ENCODE measurements at regions not wholly inside any gene's neighbourhood (a gene's known extent, or its start where the extent isn't known, plus 50 kb on each side); places are given as distances from the start of the nearest gene placed in this dataset.

DNA sequence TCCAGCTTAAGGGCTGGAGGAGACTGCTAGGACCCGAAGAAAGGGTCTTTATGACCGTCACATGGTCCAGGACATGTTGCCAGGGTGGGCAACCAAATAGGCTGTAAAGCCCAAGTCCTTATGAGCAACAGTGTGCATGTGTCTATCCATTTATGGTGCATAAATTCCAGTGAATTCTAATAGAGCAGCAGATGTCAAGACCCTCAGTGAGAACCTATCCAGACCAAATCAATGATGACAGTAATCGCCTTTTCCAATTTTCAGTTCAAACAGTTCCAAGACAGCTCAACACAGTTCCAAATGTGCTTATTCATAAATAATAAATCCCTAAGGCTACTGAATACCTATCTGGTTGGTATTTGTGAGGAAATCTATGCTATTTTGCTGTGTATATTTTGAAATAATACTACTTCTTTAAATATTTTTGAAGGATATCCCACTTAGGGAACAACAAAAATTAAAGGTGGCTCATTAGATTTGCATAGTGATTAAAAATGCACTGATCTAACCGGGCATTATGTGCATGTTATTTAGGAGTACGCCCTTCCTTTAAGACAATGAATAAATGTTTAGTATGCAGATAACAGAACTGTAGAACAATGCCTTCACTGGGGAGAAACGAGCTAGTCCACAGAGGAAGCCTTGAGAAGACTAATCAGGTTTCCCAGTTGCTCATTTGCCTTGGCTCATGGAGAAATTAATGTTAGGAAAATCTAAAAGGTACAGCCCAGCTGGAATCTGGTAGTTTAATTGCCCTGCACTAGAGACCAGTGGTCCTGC, 519.5 kb upstream of the CHAC2 start:
- TF ChIP-seq, protein P1, sequence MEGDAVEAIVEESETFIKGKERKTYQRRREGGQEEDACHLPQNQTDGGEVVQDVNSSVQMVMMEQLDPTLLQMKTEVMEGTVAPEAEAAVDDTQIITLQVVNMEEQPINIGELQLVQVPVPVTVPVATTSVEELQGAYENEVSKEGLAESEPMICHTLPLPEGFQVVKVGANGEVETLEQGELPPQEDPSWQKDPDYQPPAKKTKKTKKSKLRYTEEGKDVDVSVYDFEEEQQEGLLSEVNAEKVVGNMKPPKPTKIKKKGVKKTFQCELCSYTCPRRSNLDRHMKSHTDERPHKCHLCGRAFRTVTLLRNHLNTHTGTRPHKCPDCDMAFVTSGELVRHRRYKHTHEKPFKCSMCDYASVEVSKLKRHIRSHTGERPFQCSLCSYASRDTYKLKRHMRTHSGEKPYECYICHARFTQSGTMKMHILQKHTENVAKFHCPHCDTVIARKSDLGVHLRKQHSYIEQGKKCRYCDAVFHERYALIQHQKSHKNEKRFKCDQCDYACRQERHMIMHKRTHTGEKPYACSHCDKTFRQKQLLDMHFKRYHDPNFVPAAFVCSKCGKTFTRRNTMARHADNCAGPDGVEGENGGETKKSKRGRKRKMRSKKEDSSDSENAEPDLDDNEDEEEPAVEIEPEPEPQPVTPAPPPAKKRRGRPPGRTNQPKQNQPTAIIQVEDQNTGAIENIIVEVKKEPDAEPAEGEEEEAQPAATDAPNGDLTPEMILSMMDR (IDR thresholded peaks at IDR 0.05; ENCODE audit: low read depth, low read length), result no peak
- CTCF ChIA-PET, result no interaction called here

DNA sequence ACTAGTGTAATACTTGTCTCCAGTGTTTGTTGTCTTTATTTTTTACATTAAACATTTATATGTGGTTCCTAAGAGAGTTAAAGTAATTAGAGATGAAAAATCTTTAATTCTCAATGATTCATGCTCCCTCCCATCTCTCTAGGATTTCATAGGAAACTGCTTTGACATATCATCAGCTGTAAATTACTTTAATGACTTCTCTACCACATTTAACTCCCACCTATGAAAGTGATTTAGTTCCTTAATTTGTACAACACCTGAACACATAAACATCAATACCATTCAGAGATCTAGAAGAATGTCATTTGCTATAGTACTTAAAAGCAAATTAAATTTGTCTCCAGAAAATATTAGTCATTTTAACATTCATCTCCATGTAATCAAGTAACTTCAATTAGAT, 524.2 kb upstream of the CHAC2 start:
- Histone ChIP-seq H3K9me3 (ENCODE audit: control insufficient read depth, insufficient read depth, low read length) (no peaks in the 10 kb centered on the region), H3K4me3 (ENCODE audit: low read depth, low read length) (no peak overlapping the region), H3K27ac (ENCODE audit: low read depth, low read length) (no peak overlapping the region), H3K27me3 (ENCODE audit: control insufficient read depth, insufficient read depth, low read length) (no peaks in the 10 kb centered on the region)
- TF ChIP-seq, protein P1 (IDR thresholded peaks at IDR 0.05; ENCODE audit: low read depth, low read length), result no peak
- CTCF ChIA-PET, result interaction anchor here (0.6 kb wide), 1 partner anchor 12 kb away, joined by 4 read pairs; no protein-coding TSS in a partner anchor
- POLR2A ChIA-PET, result no interaction called here
- DNase-seq (ENCODE audit: low read depth, low spot score), result no peak

More for the DNA sequence above, 519.5 kb upstream of the CHAC2 start:
- no peak for DNase-seq (ENCODE audit: low read depth, low spot score)
- no peaks in the 10 kb centered on the region for H3K9me3 ChIP-seq (ENCODE audit: control insufficient read depth, insufficient read depth, low read length)
- no peak overlapping the region for H3K27ac ChIP-seq (ENCODE audit: low read depth, low read length)
- POLR2A ChIA-PET, result no interaction called here
- H3K4me3 ChIP-seq (ENCODE audit: low read depth, low read length), result no peak overlapping the region
- H3K27me3 ChIP-seq (ENCODE audit: control insufficient read depth, insufficient read depth, low read length), result no peaks in the 10 kb centered on the region

DNA sequence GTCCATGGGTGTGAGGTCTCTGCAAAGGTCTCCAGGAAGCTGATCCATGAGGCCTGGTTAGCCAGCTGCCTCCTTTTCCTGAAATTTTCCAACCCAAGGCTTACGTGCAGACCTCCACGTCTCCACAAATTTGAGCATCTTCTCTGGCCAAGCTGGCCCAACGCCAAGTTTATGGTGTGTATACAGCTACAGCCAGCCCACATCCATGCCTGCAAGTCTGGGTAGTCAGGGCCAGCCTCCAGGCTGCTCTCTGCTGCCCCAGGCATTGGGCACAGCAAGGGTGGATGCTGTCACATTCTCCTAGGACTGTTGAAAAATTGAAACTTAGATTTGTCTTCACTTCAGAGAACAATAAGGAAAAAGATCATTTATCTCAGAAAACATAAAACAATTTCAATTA, 525.5 kb upstream of the CHAC2 start:
- DNase-seq (ENCODE audit: low read depth, low spot score), result no peak
- no peak overlapping the region for H3K4me3 ChIP-seq (ENCODE audit: low read depth, low read length)
- ChIA-PET CTCF (no interaction called here), POLR2A (interaction anchor here (0.6 kb wide), 1 partner anchor 574 kb away, joined by 3 read pairs; no protein-coding TSS in a partner anchor)
- no peak overlapping the region for H3K27ac ChIP-seq (ENCODE audit: low read depth, low read length)
- TF ChIP-seq, protein P1 (IDR thresholded peaks at IDR 0.05; ENCODE audit: low read depth, low read length), result no peak
- H3K27me3 ChIP-seq (ENCODE audit: control insufficient read depth, insufficient read depth, low read length), result no peaks in the 10 kb centered on the region
- no peaks in the 10 kb centered on the region for H3K9me3 ChIP-seq (ENCODE audit: control insufficient read depth, insufficient read depth, low read length)

DNA sequence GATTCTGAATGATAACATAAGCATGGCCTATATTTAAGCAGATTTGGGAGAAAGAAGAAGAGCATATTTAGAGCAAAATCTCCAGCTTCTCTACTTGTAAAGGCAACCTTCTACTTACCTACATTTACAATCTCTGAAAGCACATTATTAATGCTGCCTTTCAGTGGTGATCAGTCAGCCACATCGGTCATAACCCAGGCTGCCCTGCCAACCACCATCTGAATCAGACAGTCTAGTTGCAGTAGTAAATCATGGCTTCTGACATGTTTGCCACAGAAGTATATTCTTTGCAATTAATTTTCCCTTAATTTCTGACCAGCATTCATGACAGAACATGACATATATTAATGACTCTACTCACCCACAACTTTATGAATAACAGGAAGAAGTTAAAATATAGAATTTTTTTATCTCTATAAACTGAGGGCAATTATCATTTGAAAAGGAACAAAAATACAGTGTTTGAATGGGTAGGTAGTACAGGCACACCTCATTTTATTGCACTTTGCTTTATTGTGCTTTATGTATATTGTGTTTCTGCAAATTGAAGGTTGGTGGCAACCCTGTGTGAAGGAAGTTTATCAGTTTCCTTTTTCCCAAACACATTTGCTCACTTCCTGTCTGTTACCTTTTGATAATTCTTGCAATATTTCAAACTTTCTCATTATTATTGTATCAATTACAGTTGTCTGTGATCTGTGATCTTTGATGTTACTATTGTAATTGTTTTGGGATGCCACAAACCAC, 531.6 kb upstream of the CHAC2 start:
- Histone ChIP-seq H3K9me3 (ENCODE audit: control insufficient read depth, insufficient read depth, low read length) (no peaks in the 10 kb centered on the region), H3K4me3 (ENCODE audit: low read depth, low read length) (no peak overlapping the region), H3K27me3 (ENCODE audit: control insufficient read depth, insufficient read depth, low read length) (no peaks in the 10 kb centered on the region), H3K27ac (ENCODE audit: low read depth, low read length) (no peak overlapping the region)
- ChIA-PET CTCF (no interaction called here), POLR2A (no interaction called here)
- no peak for DNase-seq (ENCODE audit: low read depth, low spot score)
- TF ChIP-seq, protein P1 (IDR thresholded peaks at IDR 0.05; ENCODE audit: low read depth, low read length), result no peak

DNA sequence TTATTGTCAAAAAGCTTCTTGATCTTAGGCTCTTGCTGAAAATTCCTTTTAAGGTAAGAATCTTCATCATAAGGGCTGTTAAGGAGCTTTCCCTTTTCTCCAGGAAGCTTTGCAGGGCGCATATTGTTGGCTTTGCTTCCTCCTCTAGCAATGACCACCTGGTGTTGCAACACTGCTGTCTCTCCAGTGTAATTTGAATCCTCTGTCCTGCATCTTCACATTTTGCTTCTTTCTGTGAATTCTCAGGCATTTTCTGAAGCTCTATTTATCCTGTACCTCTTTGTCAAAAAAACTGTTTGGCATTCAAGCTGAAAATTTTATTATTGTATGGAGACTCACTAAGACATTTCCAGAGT, 533.1 kb upstream of the CHAC2 start:
- Histone ChIP-seq H3K27ac (ENCODE audit: low read depth, low read length) (no peak overlapping the region), H3K4me3 (ENCODE audit: low read depth, low read length) (no peak overlapping the region), H3K27me3 (ENCODE audit: control insufficient read depth, insufficient read depth, low read length) (no peaks in the 10 kb centered on the region), H3K9me3 (ENCODE audit: control insufficient read depth, insufficient read depth, low read length) (no peaks in the 10 kb centered on the region)
- TF ChIP-seq, protein P1 (IDR thresholded peaks at IDR 0.05; ENCODE audit: low read depth, low read length), result no peak
- ChIA-PET POLR2A (no interaction called here), CTCF (interaction anchor here (1.6 kb wide), 1 partner anchor 24 kb away, joined by 5 read pairs; no protein-coding TSS in a partner anchor)
- peak; percentile 13 for DNase-seq (ENCODE audit: low read depth, low spot score)

Measured in AG04450 (cell line).